Jurkat, Clone E6-1 (cell line): ENCODE measurements at regions not wholly inside any gene's neighbourhood (a gene's known extent, or its start where the extent isn't known, plus 50 kb on each side); places are given as distances from the start of the nearest gene placed in this dataset.
"Not testable (repeated sequence)": the region's sequence is repeated elsewhere in the genome, so short reads cannot be mapped to it uniquely, and the experiment has no call there.

Source experiments
- DNase-seq: peaks from one replicate; pipeline ENCODE4 v3.0.0-alpha.2; 2011; ENCODE audit warnings: low read depth, low spot score
- H3K4me3 ChIP-seq: 2 replicates; pipeline ENCODE4 v1.5.1; 2011; ENCODE audit warnings: mild to moderate bottlenecking, low read length, control low read depth, moderate library complexity

DNA sequence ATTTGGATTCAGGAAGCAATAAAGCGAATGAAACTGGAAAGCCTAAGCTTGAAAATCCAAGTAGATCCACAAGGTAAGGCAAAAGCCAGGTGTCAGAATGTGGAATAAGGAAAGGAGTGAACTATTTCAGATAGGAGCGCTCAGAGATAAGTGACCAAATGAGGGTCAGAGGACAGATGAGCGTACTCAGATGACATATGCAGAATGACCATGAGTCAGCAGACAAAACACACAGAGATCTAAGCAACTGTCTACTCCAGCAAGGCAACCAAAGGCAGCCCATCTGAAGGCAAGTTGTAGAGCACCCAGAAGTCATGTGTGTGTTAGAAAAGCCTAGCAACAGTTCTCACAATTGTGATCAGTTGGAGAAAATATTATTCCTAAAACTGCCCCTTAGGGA is 548.4 kb upstream of the FSHR start:
- no peak overlapping the region for H3K4me3 ChIP-seq
- DNase-seq: no peak

DNA sequence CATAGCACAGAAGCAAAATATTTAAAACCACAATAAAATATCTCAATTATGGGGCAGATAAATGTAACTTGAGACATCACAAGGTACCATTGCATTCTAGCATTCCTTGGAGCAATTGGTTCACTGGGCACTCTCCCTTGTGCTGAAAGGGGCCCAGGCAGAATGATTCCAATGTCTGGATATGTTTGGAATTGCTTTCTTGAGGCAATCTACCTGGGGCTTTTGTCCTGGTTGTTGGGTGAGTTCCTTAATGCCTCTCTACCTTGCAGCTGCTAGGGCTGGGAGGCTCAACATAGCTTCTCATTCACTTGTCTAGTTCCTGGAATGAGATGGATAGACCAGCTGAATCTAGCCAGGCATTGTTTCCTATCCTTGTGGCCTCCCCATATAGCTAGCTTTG is 539.6 kb upstream of the FSHR start:
- no peak overlapping the region for H3K4me3 ChIP-seq
- no peak for DNase-seq

GRCh38 chr2:49692022-49692421 is 537.7 kb upstream of the FSHR start:
- DNase-seq, H3K4me3 ChIP-seq: not testable (repeated sequence)

GRCh38 chr2:49687918-49688317 is 533.6 kb upstream of the FSHR start:
- DNase-seq: no peak

GRCh38 chr2:49686897-49687442 is 532.7 kb upstream of the FSHR start:
- H3K4me3 ChIP-seq: no peak overlapping the region
- no peak for DNase-seq

More at GRCh38 chr2:49687918-49688317, 533.6 kb upstream of the FSHR start:
- H3K4me3 ChIP-seq: no peak overlapping the region

DNA sequence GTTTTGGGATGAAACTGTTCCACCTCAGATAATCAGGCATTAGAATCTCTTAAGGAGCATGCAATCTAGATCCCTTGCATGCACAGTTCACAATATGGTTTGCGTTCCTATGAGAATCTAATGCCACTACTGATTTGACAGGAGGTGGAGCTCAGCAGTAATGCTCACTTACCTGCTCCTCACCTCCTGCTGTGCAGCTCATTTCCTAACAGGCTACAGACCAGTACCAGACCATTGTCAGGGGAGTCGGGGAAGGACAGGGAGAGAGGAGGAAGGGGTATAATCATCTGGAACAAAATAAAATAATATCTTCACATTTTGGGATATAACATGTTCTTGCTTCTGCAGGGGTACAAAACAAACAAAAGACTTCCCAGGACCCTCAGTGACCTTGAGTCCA is 532.0 kb upstream of the FSHR start:
- no peak for DNase-seq
- H3K4me3 ChIP-seq: no peak overlapping the region

GRCh38 chr2:49677227-49677626 is 522.9 kb upstream of the FSHR start:
- no peak overlapping the region for H3K4me3 ChIP-seq
- no peak for DNase-seq

DNA sequence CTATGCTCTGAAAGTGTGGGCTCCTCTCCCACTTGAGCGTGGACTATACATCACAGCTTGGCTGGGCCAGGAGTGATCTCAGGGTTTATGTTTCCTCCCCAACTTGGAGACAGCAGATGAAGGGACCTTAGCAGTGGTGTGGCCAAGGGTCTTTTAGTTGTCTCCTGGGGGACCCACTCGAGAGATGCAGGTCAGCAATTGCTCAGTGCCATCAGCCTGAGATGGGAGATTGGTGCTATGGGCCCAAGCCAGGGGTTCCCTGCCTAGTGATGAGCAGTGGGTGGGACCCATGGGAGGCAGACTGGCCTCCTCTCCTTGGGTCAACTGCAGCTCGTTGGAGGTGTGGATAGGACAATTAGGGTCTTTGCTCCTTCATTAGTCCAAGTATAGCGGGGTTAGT is 510.5 kb upstream of the FSHR start:
- H3K4me3 ChIP-seq: no peak overlapping the region
- no peak for DNase-seq

- DNase-seq: no peak
- no peak overlapping the region for H3K4me3 ChIP-seq
Measured at GRCh38 chr2:49661809-49662208, 507.5 kb upstream of the FSHR start.

GRCh38 chr2:49656853-49657252 is 502.5 kb upstream of the FSHR start:
- no peak overlapping the region for H3K4me3 ChIP-seq
- DNase-seq: no peak

DNA sequence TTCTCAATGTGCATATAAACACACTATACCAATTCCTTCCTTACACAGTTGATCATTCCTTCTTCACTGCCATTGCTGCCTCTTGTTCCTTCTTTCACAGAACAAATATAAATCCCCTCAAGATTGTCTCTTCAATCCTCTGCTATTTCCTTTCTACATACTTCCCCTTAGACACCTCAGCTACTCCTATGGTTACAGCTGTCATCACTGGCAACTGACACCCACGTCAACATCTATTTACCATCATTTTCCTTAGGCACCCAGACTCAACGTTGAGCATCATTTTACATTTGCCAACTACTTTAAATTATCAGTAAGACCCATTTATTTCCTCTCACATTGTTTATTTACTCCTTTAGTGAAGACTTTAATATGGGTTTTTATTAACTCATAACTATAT is 488.8 kb upstream of the FSHR start:
- H3K4me3 ChIP-seq: no peak overlapping the region
- DNase-seq: no peak

GRCh38 chr2:49640630-49641029 is 486.3 kb upstream of the FSHR start:
- DNase-seq: no peak
- H3K4me3 ChIP-seq: no peak overlapping the region

DNA sequence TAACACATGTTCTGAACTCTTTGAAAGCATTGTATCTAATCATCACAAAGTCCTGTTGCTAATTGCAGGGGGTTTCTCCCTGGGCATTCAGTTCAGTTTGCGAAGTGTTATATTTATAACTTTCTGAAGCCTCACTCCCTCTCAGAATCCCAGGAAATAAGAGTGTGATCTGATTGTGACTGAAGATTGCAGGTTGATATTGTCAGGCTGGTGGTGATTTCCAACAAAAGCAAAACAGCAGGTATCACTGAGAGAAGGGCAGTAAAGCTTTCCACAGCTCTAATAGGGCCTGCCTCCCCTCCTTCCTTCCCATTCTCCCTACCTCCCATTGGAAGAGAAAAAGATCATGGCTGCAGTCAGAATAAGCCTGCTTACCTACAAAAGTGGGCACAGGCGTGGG is 466.7 kb upstream of the FSHR start:
- no peak overlapping the region for H3K4me3 ChIP-seq
- no peak for DNase-seq

GRCh38 chr2:49619804-49620203 is 465.5 kb upstream of the FSHR start:
- no peak overlapping the region for H3K4me3 ChIP-seq
- no peak for DNase-seq

GRCh38 chr2:49618491-49618890 is 464.2 kb upstream of the FSHR start:
- no peak overlapping the region for H3K4me3 ChIP-seq
- DNase-seq: no peak

DNA sequence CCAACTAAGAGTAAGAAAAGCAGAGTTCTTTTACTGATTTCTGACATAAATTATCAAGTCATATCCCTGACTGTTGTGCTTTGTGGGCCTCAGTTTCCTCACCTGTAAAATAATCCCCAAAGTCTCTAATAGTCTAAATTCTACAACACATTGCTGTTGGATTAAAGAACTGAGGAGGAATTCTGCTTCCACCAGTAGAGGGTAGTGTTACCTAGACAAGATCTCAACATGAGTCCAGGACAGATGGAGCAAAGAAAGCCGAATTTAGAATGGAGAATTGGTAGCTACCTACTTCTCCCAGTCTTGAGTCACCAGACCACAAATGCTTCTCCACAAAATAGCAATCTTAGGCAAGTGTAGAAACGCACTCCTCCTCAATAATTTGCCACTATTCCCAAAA is 462.5 kb upstream of the FSHR start:
- no peak overlapping the region for H3K4me3 ChIP-seq
- peak; percentile 10 for DNase-seq

- not testable (repeated sequence) for H3K4me3 ChIP-seq, DNase-seq
Measured at GRCh38 chr2:49611796-49612195, 457.5 kb upstream of the FSHR start.

- H3K4me3 ChIP-seq: no peak overlapping the region
- DNase-seq: no peak
Measured at GRCh38 chr2:49600524-49600923, 446.2 kb upstream of the FSHR start.

DNA sequence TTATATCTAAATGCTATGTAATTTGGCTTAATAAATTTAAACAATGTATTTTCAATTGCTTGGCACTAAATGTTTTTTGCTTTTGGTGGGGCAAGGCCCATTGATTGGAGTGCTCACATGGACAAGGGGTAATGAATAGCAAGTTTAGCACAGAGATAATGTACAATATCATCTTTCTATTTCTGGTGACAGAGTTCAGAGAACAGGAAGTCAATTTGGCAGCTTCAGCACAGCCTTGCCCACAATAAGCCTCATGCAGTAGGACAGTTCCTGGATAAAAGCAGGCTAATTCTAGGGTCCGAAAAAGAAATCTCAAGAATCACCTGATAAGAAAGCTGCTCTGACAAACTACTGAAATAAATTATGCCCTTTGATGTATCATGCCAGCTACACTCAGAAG is 443.9 kb upstream of the FSHR start:
- no peak overlapping the region for H3K4me3 ChIP-seq
- no peak for DNase-seq

GRCh38 chr2:49585921-49586320 is 431.6 kb upstream of the FSHR start:
- DNase-seq: no peak
- H3K4me3 ChIP-seq: no peak overlapping the region

DNA sequence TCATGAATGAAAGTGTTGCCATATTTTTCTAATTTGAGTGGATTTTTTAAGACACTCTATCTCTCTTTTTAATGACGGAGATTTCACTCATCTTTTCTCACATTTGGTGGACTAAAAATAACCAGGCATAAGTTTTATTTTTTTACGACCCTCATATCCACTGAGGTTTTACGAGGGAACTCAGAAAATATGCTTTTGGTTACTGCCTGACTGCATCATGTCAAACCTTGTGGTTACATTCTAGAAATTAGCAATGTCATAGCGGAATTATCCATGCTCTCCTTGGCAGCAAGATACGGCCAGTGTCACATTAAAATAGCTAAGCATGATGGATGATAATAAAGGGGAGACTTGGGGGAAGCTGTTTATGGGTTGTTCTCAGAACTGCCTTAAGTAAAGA is 428.6 kb upstream of the FSHR start:
- no peak for DNase-seq
- H3K4me3 ChIP-seq: no peak overlapping the region

- no peak overlapping the region for H3K4me3 ChIP-seq
- no peak for DNase-seq
Measured at GRCh38 chr2:49577041-49577440, 422.7 kb upstream of the FSHR start.
